ENCODE measurements at regions not wholly inside any gene's neighbourhood (a gene's known extent, or its start where the extent isn't known, plus 50 kb on each side); places are given as distances from the start of the nearest gene placed in this dataset.
A peak's percentile ranks its signal among the peaks of the same experiment; 100 is the strongest.
"Not testable (repeated sequence)": the region's sequence is repeated elsewhere in the genome, so short reads cannot be mapped to it uniquely, and the experiment has no call there.

- no peak for ATAC-seq (ENCODE audit: low read depth)
- no peaks in the 10 kb centered on the region for H3K36me3 ChIP-seq (ENCODE audit: low read depth)
- peak; percentile 21 for TF ChIP-seq CTCF (IDR thresholded peaks at IDR 0.05; ENCODE audit: poor library complexity, severe bottlenecking)
- no peaks in the 10 kb centered on the region for H3K27me3 ChIP-seq (ENCODE audit: insufficient read depth, poor library complexity, severe bottlenecking)
- H3K9me3 ChIP-seq (ENCODE audit: severe bottlenecking), result no peaks in the 10 kb centered on the region
- H3K4me1 ChIP-seq (ENCODE audit: insufficient read depth, poor library complexity, severe bottlenecking), result no peaks in the 10 kb centered on the region
- no peak overlapping the region for H3K4me3 ChIP-seq (ENCODE audit: severe bottlenecking)
- no peak for DNase-seq (ENCODE audit: low spot score)
- H3K27ac ChIP-seq (ENCODE audit: poor library complexity, severe bottlenecking), result no peak overlapping the region
These were observed 188.2 kb upstream of the XIRP2 start for GRCh38 chr2:166700079-166700478.

- Histone ChIP-seq H3K4me1 (ENCODE audit: insufficient read depth, poor library complexity, severe bottlenecking) (no peaks in the 10 kb centered on the region), H3K27ac (ENCODE audit: poor library complexity, severe bottlenecking) (no peak overlapping the region), H3K9me3 (ENCODE audit: severe bottlenecking) (no peaks in the 10 kb centered on the region), H3K27me3 (ENCODE audit: insufficient read depth, poor library complexity, severe bottlenecking) (no peaks in the 10 kb centered on the region), H3K36me3 (ENCODE audit: low read depth) (no peaks in the 10 kb centered on the region), H3K4me3 (ENCODE audit: severe bottlenecking) (no peak overlapping the region)
- ATAC-seq (ENCODE audit: low read depth), result no peak
- TF ChIP-seq CTCF (IDR thresholded peaks at IDR 0.05; ENCODE audit: poor library complexity, severe bottlenecking), result no peak
- no peak for DNase-seq (ENCODE audit: low spot score)
These were observed 193.1 kb upstream of the XIRP2 start for GRCh38 chr2:166695154-166695553.

GRCh38 chr2:166686057-166686456, 192.0 kb upstream of the SCN7A start:
- not testable (repeated sequence) for DNase-seq (ENCODE audit: low spot score); H3K4me1 ChIP-seq (ENCODE audit: insufficient read depth, poor library complexity, severe bottlenecking); ATAC-seq (ENCODE audit: low read depth); H3K27ac ChIP-seq (ENCODE audit: poor library complexity, severe bottlenecking); H3K27me3 ChIP-seq (ENCODE audit: insufficient read depth, poor library complexity, severe bottlenecking); H3K36me3 ChIP-seq (ENCODE audit: low read depth); H3K9me3 ChIP-seq (ENCODE audit: severe bottlenecking); H3K4me3 ChIP-seq (ENCODE audit: severe bottlenecking)

GRCh38 chr2:166677996-166678395, 183.9 kb upstream of the SCN7A start:
- no peaks in the 10 kb centered on the region for H3K4me1 ChIP-seq (ENCODE audit: insufficient read depth, poor library complexity, severe bottlenecking)
- no peak overlapping the region for H3K27ac ChIP-seq (ENCODE audit: poor library complexity, severe bottlenecking)
- H3K9me3 ChIP-seq (ENCODE audit: severe bottlenecking), result no peaks in the 10 kb centered on the region
- H3K27me3 ChIP-seq (ENCODE audit: insufficient read depth, poor library complexity, severe bottlenecking), result no peaks in the 10 kb centered on the region
- DNase-seq (ENCODE audit: low spot score) (no peak), ATAC-seq (ENCODE audit: low read depth) (no peak)
- no peak overlapping the region for H3K4me3 ChIP-seq (ENCODE audit: severe bottlenecking)
- no peak for TF ChIP-seq CTCF (IDR thresholded peaks at IDR 0.05; ENCODE audit: poor library complexity, severe bottlenecking)
- H3K36me3 ChIP-seq (ENCODE audit: low read depth), result no peaks in the 10 kb centered on the region

GRCh38 chr2:166676716-166677115, 182.7 kb upstream of the SCN7A start:
- Histone ChIP-seq H3K27ac (ENCODE audit: poor library complexity, severe bottlenecking) (no peak overlapping the region), H3K4me1 (ENCODE audit: insufficient read depth, poor library complexity, severe bottlenecking) (no peaks in the 10 kb centered on the region), H3K4me3 (ENCODE audit: severe bottlenecking) (no peak overlapping the region), H3K9me3 (ENCODE audit: severe bottlenecking) (no peaks in the 10 kb centered on the region), H3K36me3 (ENCODE audit: low read depth) (no peaks in the 10 kb centered on the region), H3K27me3 (ENCODE audit: insufficient read depth, poor library complexity, severe bottlenecking) (no peaks in the 10 kb centered on the region)
- no peak for ATAC-seq (ENCODE audit: low read depth)
- TF ChIP-seq CTCF (IDR thresholded peaks at IDR 0.05; ENCODE audit: poor library complexity, severe bottlenecking), result no peak
- no peak for DNase-seq (ENCODE audit: low spot score)

Data from RWPE2 (cell line).